Right lung (tissue), 2 donors: ENCODE measurements at regions not wholly inside any gene's neighbourhood (a gene's known extent, or its start where the extent isn't known, plus 50 kb on each side); places are given as distances from the start of the nearest gene placed in this dataset.

Experiments used
- DNase-seq, 2 donors: peaks; one replicate each; pipeline ENCODE4 v3.0.0-alpha.2; 2013

DNA sequence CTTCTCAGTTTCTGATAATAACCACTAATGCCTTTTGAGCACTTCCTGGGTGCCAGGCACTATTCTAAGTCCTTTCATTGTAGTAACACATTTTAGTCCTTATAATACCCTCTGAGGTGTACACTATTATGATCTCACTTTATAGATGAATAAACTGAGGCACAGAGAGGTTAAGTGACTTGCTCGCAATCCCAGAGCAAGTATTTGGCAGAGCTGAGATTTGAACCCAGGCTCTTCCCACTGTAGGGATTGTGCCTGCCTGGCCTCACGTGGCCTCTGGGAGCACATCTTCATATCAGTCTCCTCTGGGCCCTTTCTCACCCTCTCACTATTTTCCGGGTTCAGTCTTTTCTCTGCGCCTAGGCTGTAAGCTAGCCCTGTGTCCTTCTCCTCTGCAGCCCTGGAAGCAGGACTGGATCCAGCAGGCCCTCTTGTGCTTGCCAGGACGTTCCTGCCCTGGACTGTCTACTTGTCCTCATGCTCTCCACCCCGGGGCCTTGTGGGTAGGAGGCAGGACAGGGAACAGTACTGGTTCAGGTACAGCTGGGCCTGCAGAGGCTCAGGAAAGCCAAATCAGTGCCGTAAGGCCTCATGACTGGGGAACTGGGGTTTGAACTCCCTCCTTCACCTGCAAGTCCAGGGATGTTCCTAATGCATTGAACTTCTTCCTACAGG is 139.6 kb downstream of the VEGFA start:
- no peak for DNase-seq

- DNase-seq: no peak
Observed at GRCh38 chr6:43907789-43908472, 137.9 kb downstream of the VEGFA start.

DNA sequence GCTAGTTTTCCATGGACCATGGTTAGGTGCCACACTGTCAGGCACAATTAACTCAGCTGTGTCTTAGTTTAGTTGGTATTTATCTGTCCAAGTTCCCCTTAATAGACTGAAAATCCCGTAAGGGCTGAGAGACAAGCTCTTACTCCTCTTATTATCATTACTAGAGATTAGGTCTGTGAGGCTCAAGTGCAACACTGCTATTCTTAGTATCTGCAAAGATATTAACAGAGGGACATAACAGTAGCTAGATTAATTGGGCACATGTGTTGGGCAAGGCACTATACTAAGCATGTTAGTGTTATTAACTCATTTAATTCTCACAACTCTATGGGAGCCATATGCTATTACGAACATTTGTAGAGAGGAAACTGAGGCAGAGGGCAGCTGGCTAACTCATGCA is 137.3 kb downstream of the VEGFA start:
- DNase-seq: no peak

DNA sequence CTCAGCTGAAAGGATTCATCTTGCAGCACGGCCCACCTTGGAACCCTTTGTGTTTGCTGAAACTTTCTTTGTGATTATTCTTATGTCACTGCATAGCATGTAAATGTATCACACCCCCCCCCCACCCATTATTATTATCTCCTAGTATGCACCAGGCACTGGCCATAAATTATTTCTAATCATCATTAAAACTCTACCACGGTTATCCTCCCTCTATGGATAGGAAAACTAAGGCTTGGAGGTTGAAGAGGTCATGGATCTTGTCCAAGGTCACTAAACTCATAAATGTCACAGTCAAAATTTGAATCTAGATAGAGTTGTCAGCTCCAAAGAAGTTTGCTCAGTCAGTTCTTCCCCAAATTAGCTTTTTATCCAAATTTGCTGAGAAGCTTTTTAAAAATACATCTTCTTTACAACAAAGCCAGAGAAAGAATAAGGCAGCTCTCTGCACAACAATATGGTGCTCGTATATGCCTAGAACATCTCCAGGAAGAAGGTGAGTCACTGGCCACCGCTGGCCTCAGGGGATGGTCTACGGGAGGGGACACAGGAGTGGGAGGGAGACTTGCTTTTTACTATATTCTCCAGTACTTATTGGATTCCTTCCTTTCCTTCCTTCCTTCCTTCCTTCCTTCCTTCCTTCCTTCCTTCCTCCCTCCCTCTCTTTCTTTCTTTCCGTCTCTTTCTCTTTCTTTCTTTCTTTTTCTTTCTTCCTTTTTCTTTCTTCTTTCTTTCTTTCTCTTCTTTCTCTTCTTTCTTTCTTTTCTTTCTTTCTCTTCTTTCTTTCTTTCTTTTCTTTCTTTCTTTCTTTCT is 134.5 kb downstream of the VEGFA start:
- DNase-seq: no peak

GRCh38 chr6:43903739-43904290 is 133.8 kb downstream of the VEGFA start:
- DNase-seq: no peak

GRCh38 chr6:43901733-43902230 is 131.8 kb downstream of the VEGFA start:
- DNase-seq: no peak

DNA sequence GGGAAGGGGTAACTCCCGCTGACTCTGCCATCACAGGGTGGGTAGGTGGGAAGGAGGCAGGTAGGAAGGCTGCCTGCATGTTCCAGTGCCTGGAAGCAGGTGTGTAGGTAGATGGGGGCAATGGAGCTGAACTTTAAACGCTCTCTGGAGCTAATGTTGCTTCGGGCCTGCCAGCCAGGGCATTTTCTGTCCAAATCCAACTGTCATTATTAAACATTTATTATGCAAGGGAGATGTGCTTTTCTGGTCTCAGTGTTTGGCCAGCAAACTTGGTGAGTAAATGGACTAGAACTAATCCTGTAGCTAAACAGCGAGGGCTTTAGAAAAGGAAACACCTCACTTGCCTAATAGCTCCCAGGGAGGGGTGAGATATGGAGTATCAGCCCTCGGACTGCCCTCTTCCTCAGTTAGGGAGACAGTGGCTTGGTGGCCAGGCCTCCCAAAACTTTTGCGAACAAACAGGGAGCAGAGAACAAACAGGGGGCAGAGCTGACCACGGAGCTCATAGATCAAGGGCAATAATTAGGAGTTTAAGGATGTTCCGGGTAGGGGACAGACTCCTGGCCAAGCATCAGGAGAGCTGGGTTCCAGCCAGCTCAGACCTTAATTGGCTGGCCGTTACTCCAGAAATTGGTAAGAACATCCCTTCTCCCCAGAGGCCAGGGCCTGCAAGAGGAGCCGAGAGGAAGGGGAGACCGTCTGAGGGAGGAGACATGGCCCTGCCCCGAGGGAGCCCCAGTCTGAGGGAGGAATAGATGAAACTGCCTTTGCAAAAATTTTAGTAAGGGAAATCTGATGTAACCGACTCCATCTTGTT is 131.1 kb downstream of the VEGFA start:
- no peak for DNase-seq

- DNase-seq: no peak
Observed at GRCh38 chr6:43900560-43900915, 130.5 kb downstream of the VEGFA start.

- no peak for DNase-seq
Observed at GRCh38 chr6:43899830-43900229, 129.8 kb downstream of the VEGFA start.

- DNase-seq: no peak
Observed at GRCh38 chr6:43898358-43899131, 128.5 kb downstream of the VEGFA start.

DNA sequence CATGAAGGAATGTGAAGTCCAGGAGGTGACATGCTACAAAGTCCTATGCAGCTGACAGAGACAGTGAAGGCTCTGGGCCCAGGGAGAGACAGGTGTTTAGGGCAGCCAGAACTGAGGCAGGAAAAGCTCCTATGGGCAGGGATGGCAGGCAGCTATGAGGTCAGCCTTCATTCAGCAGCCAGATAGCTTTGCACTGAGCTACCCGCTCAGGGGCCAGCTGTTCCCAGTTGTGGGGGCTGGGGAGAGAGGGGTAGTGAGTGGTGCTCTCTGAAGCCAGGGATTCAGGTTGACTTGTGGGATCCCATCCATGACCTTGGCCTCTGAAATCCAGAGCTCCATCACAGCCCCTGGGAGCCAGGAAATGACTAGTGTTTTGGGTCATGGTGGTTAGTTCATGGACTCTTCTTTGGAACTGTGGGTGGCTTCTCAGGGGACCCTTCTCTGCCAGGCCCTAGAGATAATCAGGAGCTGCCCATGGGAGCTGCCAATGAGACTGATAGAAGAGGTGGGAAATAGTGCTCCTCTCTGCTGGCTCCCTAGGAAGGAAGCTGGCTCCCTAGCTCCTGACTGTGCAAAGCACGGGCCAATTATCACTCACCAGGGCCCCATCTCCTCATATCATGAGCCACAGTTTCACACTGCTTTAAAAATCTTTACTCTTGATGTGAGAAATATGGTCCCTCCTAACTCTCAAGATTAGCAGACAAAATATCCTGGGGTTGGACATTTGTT is 127.7 kb downstream of the VEGFA start:
- DNase-seq: no peak

GRCh38 chr6:43896329-43897255 is 126.6 kb downstream of the VEGFA start:
- DNase-seq: no peak

DNA sequence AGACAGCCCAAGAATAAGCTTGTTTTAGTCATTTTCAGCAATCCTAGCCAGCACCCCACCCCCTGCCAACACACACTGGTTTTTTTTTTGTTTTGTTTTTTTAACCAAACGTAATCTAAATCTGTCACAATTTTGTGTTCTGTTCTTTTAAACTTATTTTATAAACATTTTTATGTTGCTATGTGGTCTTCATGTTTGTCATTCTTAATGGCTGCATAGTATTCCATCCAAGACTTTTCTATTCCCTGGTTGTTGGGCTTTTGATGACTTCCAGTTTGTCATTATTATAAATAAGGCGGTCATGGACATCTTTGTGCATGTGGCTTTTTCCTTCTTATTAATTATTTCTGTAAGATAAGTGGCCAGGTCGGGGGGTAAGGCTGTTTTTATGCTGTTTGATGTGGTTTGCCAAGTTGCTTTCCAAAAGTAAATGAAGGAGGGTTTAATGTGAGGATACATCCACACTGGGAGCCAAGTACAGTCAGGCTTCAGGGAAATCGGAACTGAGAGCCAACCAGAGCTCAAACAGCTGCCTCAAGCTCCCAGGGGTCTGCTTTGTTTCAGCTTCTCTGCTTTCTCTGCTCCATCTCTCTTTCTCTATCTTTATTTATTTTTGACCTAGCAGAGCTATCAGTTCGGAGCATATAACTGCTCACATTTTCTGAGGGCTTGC is 125.8 kb downstream of the VEGFA start:
- no peak for DNase-seq

- DNase-seq: no peak
Observed at GRCh38 chr6:43893073-43893472, 123.1 kb downstream of the VEGFA start.

DNA sequence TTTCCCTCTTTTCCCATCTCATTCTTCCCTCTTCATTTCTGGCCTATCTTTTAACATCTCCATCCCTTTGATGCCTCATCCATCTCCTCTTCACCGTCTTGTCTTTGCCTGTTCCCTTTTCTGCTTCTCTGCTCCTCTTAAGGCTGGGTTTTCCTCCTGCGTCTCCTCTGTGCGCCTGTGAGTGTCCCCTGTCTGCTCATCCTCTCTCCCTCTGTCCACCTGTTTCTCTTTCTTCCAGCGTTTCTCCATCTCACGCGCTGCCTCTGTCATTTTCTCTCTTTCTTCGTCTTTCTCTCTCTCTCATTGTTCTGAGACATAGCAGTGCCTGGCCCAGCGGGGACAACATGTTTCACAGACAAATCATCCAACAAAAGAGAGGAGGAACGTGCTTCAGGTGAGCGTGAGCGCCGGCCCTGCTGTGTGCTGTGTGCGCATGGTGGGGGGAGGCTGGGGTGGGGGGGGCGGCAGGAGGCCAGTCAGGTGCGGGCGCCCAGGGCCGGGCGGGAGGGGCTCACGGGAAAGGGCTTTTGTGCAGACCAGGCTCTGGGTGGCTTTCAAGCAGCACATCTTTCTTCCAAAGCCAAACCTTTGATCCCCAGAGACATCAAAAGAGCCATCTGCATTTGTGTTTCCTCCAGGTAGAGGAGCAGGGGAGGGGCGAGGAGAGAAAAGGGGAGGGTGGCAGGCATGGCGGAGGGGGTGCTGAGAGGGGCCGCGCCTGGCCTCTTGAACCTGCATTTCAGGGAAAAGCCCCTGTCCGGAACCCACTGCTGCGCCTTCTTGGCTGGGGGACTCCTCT is 121.3 kb downstream of the VEGFA start:
- DNase-seq: no peak

- DNase-seq: no peak
Observed at GRCh38 chr6:43890197-43891062, 120.4 kb downstream of the VEGFA start.
